ENCODE measurements at regions not wholly inside any gene's neighbourhood (a gene's known extent, or its start where the extent isn't known, plus 50 kb on each side); places are given as distances from the start of the nearest gene placed in this dataset.

DNA sequence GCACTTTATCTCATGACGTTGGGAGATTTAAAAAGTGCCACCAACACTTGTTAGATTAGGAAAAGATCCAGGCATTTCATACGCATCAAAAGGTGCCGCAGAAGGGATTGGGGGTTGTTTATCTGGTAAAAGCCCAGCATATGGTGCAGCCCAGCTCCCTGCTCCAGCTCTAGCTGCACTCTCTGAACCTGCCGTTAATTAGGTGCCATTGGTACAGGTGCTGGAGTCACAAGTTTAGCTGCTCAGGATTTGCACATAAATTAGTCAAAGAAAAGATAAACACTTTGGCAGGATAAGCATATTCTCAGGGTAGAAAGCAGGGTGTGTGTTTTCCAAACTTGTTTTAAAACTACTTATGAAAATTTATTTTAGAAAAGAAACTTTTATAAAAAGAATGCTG is 932.6 kb upstream of the TMEM132C start:
- TF ChIP-seq EZH2phosphoT487 (IDR thresholded peaks at IDR 0.05; ENCODE audit: borderline replicate concordance, low read length) = no peak
- TF ChIP-seq, protein P1, sequence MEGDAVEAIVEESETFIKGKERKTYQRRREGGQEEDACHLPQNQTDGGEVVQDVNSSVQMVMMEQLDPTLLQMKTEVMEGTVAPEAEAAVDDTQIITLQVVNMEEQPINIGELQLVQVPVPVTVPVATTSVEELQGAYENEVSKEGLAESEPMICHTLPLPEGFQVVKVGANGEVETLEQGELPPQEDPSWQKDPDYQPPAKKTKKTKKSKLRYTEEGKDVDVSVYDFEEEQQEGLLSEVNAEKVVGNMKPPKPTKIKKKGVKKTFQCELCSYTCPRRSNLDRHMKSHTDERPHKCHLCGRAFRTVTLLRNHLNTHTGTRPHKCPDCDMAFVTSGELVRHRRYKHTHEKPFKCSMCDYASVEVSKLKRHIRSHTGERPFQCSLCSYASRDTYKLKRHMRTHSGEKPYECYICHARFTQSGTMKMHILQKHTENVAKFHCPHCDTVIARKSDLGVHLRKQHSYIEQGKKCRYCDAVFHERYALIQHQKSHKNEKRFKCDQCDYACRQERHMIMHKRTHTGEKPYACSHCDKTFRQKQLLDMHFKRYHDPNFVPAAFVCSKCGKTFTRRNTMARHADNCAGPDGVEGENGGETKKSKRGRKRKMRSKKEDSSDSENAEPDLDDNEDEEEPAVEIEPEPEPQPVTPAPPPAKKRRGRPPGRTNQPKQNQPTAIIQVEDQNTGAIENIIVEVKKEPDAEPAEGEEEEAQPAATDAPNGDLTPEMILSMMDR (conservative IDR thresholded peaks at IDR 0.05; ENCODE audit: low read depth, low read length) = no peak
- no peak for TF ChIP-seq EZH2 (IDR thresholded peaks at IDR 0.05; ENCODE audit: low read length, unreplicated experiment)

Measured in PC-3 (cell line).